ENCODE measurements at regions not wholly inside any gene's neighbourhood (a gene's known extent, or its start where the extent isn't known, plus 50 kb on each side); places are given as distances from the start of the nearest gene placed in this dataset.

DNA sequence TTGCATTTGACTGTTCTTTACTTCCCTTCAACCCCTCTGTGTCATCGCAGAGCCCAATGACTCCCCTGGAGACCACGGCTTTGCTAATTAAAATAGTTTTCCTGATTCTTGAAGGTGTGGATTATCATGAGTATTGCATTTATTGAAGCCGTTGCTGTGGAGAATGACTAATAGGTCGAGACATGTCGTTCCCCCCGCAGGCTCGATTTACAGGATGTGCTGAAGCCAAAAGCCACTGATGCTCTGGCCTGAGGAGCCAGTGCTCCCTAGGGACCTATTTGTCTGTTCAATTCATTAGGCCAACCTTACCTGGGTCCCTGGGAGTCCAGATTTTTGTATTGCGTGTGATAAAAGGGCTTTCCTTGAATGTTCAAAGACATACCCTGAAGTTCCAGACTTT lies 102.3 kb downstream of the NPTX2 start:
- no peak overlapping the region for H3K4me3 Mint-ChIP-seq
- DNase-seq, result no peak
- Histone ChIP-seq H3K27me3 (ENCODE audit: control insufficient read depth, insufficient read depth, low read length) (no peaks in the 10 kb centered on the region), H3K4me1 (ENCODE audit: control insufficient read depth, insufficient read depth, low read length) (no peaks in the 10 kb centered on the region), H3K36me3 (ENCODE audit: control insufficient read depth, insufficient read depth, low read length) (no peaks in the 10 kb centered on the region), H3K27ac (ENCODE audit: low read length) (no peak overlapping the region), H3K4me3 (ENCODE audit: low read length) (no peak overlapping the region), H3K9me3 (ENCODE audit: control insufficient read depth, insufficient read depth, low read length) (no peaks in the 10 kb centered on the region)
- no peaks in the 10 kb centered on the region for H3K9me3 Mint-ChIP-seq
- no peaks in the 10 kb centered on the region for H3K4me1 Mint-ChIP-seq
- peaks cover 0 to 8% of the 10 kb centered on the region in 2 donors for H3K27me3 Mint-ChIP-seq (ENCODE audit: low read depth in 2 of 2)
- intact Hi-C loops (cut with micrococcal nuclease), result no loop called here
- no peak for ATAC-seq
- no peak overlapping the region for H3K27ac Mint-ChIP-seq
- TF ChIP-seq, protein P1, sequence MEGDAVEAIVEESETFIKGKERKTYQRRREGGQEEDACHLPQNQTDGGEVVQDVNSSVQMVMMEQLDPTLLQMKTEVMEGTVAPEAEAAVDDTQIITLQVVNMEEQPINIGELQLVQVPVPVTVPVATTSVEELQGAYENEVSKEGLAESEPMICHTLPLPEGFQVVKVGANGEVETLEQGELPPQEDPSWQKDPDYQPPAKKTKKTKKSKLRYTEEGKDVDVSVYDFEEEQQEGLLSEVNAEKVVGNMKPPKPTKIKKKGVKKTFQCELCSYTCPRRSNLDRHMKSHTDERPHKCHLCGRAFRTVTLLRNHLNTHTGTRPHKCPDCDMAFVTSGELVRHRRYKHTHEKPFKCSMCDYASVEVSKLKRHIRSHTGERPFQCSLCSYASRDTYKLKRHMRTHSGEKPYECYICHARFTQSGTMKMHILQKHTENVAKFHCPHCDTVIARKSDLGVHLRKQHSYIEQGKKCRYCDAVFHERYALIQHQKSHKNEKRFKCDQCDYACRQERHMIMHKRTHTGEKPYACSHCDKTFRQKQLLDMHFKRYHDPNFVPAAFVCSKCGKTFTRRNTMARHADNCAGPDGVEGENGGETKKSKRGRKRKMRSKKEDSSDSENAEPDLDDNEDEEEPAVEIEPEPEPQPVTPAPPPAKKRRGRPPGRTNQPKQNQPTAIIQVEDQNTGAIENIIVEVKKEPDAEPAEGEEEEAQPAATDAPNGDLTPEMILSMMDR (IDR thresholded peaks at IDR 0.05), result no peak
- no peaks in the 10 kb centered on the region for H3K36me3 Mint-ChIP-seq
- WGBS (ENCODE audit: insufficient coverage), result 77% methylated on average over 8 of the region's 8 CpGs

DNA sequence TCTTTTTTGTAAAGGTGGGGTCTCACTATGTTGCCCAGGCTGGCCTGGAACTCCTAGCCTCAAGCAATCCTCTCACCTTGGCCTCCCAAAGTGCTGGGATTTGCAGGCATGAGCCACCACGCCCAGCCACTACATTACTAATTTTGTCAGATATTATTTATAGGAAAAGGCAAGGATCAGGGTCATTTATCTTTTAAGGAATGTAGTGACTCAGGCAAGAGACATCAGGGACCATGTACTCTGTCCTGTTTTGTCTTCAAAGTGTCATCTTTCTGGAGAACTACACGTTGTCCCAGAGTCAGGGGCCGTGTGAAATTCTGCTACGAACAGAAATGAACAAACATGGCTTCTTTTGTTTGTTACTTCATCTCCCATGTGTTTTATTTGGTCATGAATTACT lies 105.3 kb downstream of the NPTX2 start:
- Histone ChIP-seq H3K4me1 (ENCODE audit: control insufficient read depth, insufficient read depth, low read length) (no peaks in the 10 kb centered on the region), H3K27ac (ENCODE audit: low read length) (no peak overlapping the region), H3K36me3 (ENCODE audit: control insufficient read depth, insufficient read depth, low read length) (no peaks in the 10 kb centered on the region), H3K4me3 (ENCODE audit: low read length) (no peak overlapping the region), H3K9me3 (ENCODE audit: control insufficient read depth, insufficient read depth, low read length) (no peaks in the 10 kb centered on the region), H3K27me3 (ENCODE audit: control insufficient read depth, insufficient read depth, low read length) (no peaks in the 10 kb centered on the region)
- H3K36me3 Mint-ChIP-seq, result no peaks in the 10 kb centered on the region
- TF ChIP-seq, protein P1 (IDR thresholded peaks at IDR 0.05), result no peak
- H3K4me3 Mint-ChIP-seq, result no peak overlapping the region
- peaks cover 0 to 8% of the 10 kb centered on the region in 2 donors for H3K27me3 Mint-ChIP-seq (ENCODE audit: low read depth in 2 of 2)
- H3K9me3 Mint-ChIP-seq, result no peaks in the 10 kb centered on the region
- H3K4me1 Mint-ChIP-seq, result no peaks in the 10 kb centered on the region
- 71% methylated on average over 4 of the region's 4 CpGs for WGBS (ENCODE audit: insufficient coverage)
- DNase-seq (no peak), ATAC-seq (no peak)
- intact Hi-C loops (cut with micrococcal nuclease), result no loop called here
- no peak overlapping the region for H3K27ac Mint-ChIP-seq

DNA sequence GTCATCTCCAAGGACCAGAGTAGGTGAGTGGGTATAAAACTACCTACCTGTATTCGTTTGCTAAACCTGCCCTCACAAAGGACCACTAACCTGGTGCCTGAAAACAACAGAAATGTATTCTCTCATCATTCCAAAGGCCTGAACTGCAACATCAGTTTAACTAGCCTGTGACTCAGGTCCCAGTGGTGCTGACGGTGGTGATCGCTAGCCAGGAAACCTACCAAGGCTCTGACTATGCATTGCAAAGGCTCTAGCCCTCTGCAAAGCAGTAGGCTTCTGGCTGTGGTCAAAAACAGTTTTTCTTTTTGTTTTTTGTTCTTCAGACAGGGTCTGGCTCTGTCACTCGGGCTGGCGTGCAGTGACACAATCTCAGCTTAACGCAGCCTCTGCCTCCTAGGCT lies 107.5 kb downstream of the NPTX2 start:
- DNase-seq (no peak), ATAC-seq (no peak)
- Mint-ChIP-seq H3K4me1 (no peaks in the 10 kb centered on the region), H3K27me3 (ENCODE audit: low read depth in 2 of 2) (peaks cover 0 to 8% of the 10 kb centered on the region in 2 donors), H3K36me3 (no peaks in the 10 kb centered on the region), H3K4me3 (no peak overlapping the region), H3K9me3 (no peaks in the 10 kb centered on the region), H3K27ac (no peak overlapping the region)
- H3K4me1 ChIP-seq (ENCODE audit: control insufficient read depth, insufficient read depth, low read length), result no peaks in the 10 kb centered on the region
- intact Hi-C loops (cut with micrococcal nuclease), result no loop called here
- TF ChIP-seq, protein P1 (IDR thresholded peaks at IDR 0.05), result no peak
- no peaks in the 10 kb centered on the region for H3K27me3 ChIP-seq (ENCODE audit: control insufficient read depth, insufficient read depth, low read length)
- WGBS (ENCODE audit: insufficient coverage), result 65% methylated on average over 5 of the region's 6 CpGs
- no peak overlapping the region for H3K27ac ChIP-seq (ENCODE audit: low read length)
- no peaks in the 10 kb centered on the region for H3K36me3 ChIP-seq (ENCODE audit: control insufficient read depth, insufficient read depth, low read length)
- H3K4me3 ChIP-seq (ENCODE audit: low read length), result no peak overlapping the region
- H3K9me3 ChIP-seq (ENCODE audit: control insufficient read depth, insufficient read depth, low read length), result no peaks in the 10 kb centered on the region

DNA sequence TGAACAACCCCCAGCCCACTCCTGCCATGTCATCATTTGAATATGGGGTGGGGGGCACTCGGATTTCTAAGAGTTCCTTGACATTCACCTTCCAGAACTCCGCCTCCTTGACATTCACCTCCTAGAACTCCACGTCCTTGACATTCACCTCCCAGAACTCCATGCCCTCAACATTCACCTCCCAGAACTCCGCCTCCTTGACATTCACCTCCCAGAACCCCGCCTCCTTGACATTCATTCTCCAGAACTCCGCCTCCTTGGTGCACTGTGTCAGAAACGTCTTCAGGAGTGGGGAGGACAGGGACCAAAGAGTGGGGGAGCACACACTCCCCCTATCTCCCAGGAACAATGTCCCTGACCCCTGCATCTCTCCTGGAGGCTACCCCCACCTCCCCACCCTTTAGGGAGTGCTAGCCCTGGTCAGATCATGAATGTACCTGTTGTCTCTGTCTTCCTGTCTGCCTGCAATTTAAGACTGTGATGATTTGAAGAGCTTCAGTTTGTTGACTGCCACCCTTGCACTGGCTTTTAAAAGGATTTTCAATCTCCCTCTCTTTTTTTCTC lies 110.1 kb downstream of the NPTX2 start:
- no peaks in the 10 kb centered on the region for H3K9me3 ChIP-seq (ENCODE audit: control insufficient read depth, insufficient read depth, low read length)
- intact Hi-C loops (cut with micrococcal nuclease), result no loop called here

More for the DNA sequence above, 110.1 kb downstream of the NPTX2 start:
- Mint-ChIP-seq H3K27ac (no peak overlapping the region), H3K9me3 (no peaks in the 10 kb centered on the region), H3K4me1 (no peaks in the 10 kb centered on the region), H3K4me3 (no peak overlapping the region), H3K36me3 (no peaks in the 10 kb centered on the region), H3K27me3 (ENCODE audit: low read depth in 2 of 2) (peaks cover 0 to 2% of the 10 kb centered on the region in 2 donors)
- ATAC-seq (no peak), DNase-seq (no peak)
- Histone ChIP-seq H3K27ac (ENCODE audit: low read length) (no peak overlapping the region), H3K27me3 (ENCODE audit: control insufficient read depth, insufficient read depth, low read length) (no peaks in the 10 kb centered on the region), H3K4me3 (ENCODE audit: low read length) (no peak overlapping the region), H3K36me3 (ENCODE audit: control insufficient read depth, insufficient read depth, low read length) (no peaks in the 10 kb centered on the region), H3K4me1 (ENCODE audit: control insufficient read depth, insufficient read depth, low read length) (no peaks in the 10 kb centered on the region)
- WGBS (ENCODE audit: insufficient coverage), result 60% methylated on average over 7 of the region's 7 CpGs
- TF ChIP-seq, protein P1 (IDR thresholded peaks at IDR 0.05), result no peak
